Activated T-cell treated with anti-CD3 and anti-CD28 coated beads for 48 hours (primary cell): ENCODE measurements at regions not wholly inside any gene's neighbourhood (a gene's known extent, or its start where the extent isn't known, plus 50 kb on each side); places are given as distances from the start of the nearest gene placed in this dataset.

Experiments
- DNase-seq: peaks from one replicate; pipeline ENCODE4 v3.0.0-alpha.2; 2020; ENCODE audit warnings: low read depth

DNA sequence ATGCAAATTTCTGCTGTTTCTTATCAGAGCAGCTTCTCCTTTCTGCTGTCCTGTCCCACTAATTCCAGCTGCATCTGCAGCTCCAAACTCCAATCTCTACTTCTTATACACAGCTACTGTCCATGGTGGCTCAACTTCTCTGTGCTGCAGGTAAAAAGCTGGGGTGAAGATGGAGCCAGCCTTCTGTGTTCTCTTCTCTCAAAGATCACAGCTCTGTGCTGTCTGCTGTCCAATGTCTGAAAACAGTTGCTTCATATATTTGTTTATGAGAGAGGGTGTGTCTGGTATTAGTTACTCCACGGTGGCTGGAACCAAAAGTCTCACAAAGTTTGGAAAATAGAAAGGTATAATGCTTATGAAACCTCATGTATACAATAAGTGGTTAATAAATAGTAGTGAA, 445.8 kb upstream of the TBX3 start:
- DNase-seq = no peak

DNA sequence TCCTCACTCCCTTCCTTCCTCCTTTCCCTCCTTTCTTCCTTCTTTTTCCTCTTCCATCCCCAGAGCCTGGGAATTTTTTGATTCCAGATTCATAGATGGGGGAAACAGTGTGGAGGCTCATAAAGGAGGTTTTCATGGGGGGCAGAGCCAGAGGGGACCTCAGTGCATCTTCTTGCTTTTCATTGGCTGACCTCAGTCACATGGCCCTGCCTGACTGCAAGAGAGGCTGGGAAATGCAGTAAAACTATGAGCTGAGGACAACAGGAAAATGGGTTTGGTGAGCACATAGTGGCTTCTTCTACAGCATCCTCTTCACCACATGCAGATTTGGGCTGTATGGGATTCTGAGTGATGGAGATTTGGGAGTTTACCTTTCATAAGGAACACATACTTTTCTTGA, 437.1 kb upstream of the TBX3 start:
- no peak for DNase-seq

DNA sequence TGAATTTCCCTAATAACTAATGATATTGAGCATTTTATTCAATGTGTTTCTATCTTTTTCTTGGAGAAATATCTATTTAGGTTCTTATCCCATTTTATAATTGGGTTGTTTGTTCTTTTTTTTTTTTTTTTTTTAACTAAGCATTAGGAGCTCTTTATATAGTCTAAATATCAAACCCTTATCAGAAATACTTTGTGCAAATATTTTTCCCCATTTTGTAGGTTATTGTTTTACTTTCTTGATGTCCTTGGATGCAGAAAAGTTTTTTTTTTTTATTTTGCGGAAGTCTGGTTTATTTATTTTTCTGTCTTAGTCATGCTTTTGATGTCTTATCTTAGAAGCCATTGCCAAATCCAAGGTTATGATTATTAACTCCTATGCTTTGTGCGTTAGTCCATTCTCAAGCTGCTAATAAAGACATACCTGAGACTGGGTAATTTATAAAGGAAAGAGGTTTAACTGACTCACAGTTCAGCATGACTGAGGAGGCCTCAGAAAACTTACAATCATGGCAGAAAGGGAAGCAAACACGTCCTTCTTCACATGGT, 434.3 kb upstream of the TBX3 start:
- DNase-seq = no peak

DNA sequence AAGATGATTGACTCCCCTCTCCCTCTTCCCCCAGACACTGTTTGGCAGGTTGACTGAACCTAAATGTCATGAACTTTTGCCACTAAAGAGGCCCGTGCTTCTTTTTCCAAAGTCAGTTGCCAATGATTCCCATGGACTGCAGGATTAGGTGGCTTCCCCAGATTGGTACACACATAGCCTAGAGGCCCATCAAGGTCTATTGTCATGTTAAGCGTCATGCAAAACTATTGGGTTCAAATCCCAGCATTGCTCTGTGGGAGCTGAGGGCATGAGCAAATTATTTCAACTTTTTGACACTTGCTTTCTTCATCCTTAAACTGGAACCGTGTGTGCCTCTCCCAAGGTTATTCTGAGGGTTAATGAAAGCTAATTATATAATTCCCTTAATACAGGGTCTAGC, 430.2 kb upstream of the TBX3 start:
- no peak for DNase-seq

DNA sequence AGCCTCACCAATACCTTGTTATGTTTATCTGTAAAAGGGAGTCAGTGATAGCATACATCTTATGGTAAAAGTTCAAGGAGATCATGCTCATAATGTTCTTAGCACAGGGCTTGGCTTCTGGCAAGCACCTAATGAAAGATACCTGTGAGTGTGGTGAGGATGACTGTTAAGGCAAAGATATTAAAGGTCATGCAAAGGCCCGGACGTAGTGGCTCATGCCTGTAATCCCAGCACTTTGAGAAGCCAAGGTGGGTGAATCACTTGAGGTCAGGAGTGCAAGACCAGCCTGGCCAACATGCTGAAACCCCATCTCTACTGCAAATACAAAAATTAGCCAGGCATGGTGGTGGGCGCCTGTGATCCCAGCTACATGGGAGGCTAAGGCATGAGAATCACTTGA, 425.9 kb upstream of the TBX3 start:
- no peak for DNase-seq

DNA sequence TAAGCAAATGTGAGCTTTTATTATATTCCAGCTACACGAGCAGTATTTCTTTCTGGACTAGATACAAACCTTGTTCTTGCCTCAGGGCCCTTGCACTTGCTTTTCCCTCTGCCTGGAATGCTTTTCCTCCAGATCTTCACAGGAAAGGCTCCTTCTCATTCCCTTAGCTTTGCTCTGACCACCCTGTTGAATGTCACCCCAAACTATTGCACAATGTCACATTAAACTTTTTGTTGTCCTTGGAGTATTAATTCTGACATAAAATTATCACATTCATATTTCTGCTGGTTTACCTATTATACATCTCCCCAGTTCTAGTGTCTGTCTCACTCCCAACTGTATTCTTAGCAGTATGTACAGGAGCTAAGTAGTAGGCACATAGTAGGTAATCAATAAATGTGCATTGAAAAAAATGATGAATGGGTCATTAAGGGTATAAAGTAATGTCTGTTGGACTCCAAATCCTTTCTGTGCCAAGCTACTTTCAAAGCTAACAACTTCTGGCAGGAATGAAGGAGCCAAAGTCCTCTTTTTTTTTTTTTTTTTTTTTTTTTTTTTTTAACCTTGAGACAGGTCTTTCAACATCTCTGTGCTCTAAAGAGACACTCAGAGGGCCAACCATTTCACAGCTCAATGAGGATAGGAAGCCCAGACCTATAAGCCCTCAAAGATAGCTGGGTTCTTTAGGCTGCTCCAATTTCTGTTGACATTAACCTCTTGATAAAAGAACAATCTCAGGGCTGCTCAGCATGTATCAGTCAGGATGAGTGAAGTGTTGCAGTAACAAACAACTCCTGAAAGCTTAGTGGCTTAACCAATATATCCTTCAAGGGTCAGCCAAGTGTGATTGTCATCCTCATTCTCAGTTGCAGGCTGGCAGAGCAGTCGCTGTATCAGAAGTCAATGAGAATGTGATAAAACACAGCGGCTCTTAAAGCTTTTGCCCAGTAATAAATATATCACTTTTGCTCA, 424.4 kb upstream of the TBX3 start:
- DNase-seq = no peak

DNA sequence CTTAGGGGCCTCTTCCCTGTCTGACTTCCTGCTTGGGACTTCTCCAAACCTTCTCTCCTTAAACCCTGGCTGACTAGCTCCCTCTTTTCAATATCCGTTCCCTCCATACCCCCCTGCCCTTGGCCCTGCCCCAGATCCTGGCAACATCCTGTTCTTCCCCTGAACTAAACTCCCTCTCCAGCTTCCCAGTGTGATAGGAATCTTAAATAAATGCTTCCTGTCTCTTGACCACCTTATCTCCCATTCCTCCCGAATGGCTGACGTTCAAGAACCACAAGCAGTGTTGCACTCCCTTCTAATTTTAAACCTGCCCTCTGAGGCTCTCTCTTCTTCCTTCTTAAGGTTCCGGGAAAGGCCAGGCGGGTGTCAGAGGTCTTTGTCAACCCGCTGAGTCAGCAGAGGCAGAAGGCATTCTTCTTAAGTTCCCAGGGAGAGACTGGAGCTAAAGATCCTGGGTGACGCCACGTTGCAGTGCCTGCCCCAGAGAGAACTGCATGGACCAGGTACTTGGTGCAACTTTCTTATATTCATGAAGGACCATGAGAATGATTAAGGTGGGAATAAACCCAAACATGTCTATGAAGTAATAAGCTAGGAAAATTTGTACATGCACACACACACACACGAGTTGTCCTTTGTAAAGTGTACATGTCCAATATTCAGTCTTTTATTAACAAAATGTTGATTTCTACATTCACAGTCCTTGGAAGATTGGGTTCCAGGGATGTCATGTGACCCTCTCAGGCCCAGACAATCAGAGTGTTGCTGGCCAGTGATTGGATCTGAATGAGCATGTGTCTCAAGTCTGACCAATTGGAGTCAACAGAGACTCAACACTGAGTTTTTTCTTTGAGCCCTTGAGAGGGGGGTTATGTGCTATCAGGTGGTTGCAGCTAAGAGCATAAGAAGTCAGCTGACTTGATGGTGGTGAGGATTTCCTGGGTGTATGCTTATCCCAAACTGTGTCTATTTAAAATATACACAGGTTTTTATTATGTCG, 420.2 kb upstream of the TBX3 start:
- DNase-seq = no peak

DNA sequence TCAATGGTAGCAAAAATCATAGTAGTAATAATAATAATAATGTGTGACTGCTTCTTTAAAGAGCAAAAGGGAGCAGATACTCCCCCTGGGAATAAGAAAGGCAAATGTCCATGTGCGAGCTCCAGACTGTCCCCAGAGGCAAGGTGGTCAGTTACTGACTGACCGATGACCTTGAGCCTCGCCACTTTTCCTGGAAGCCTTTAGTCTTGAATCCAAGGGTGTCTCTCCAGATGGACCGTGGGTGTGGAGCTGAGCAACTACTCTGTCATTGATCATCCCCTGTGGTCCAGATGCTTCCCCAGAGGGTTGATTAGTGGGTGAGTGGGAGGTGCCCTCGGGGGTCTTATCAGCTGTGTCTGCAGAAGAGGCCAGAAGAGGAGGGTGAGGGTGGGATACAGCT, 418.5 kb upstream of the TBX3 start:
- DNase-seq = no peak

DNA sequence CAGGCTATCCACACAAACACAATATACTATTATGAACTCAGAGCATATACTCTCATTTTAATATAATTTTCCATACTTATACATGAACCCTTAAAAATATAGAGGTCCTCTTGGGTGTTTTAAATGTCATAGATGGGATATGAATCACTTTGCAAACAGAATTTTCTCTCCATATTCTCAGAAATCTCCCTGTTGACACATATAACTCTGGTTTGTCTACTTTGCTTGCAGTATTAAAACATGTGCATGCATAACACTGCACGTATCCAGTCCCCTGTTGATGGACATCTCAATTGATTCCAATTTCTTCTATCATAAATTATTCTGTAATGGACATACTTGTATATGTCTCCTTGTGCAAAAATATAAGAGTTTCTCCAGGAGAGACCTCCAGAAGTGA, 417.5 kb upstream of the TBX3 start:
- DNase-seq = no peak

DNA sequence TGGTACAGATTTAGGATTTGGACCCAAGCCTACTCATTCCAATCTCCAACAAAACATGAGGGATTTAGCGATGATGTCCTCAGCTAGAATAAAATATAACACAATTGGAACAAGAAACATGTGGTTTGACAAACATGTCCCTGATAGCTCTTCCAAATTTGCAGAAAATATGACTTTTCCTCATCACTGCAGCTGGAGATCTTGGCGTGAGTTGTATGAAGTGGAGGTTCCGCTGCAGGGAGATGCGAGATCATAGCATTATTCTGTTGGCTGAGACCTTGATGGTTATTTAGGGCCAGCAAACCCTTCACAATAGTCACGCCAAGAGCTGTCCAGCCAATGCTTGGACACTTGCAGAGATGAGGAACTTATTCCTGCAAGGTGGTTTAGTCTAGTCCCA, 413.4 kb upstream of the TBX3 start:
- no peak for DNase-seq

DNA sequence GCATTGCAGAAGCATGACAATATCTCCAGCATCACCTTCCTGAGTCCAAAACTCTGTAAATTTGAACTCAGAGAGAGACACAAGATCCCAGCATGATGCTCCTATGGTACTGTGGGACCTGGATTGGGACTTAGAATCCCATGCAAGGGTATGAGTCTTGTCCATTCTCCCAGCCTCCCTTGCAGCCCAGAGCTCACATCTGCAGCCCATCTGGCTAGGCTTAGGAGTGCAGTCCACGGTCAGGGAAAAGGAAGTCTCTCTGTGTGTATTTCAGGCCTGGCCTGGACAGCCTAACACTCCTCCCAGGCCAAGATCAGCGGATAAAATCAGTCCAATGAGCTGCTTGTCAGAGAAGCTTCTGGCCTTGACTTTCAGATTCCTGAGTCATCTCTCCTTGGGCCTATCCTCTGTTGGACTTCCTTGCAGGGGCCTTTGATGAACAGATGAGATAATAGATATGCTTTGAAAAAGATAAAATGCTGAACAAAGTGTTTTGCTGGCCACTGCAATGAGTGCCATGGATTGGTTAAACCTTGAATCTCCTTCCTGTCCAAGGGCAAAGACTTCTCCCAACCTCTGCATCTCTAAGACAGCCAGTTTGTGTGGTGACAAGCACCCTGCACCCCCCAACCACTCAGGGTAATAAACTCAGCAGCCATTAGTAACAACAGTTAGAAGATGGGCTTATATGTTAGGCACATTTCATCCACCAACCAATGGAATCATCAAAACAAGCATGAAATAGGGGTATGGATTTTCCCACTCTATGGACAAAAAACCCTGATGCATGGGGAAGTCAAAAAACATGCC, 412.8 kb upstream of the TBX3 start:
- DNase-seq = no peak

DNA sequence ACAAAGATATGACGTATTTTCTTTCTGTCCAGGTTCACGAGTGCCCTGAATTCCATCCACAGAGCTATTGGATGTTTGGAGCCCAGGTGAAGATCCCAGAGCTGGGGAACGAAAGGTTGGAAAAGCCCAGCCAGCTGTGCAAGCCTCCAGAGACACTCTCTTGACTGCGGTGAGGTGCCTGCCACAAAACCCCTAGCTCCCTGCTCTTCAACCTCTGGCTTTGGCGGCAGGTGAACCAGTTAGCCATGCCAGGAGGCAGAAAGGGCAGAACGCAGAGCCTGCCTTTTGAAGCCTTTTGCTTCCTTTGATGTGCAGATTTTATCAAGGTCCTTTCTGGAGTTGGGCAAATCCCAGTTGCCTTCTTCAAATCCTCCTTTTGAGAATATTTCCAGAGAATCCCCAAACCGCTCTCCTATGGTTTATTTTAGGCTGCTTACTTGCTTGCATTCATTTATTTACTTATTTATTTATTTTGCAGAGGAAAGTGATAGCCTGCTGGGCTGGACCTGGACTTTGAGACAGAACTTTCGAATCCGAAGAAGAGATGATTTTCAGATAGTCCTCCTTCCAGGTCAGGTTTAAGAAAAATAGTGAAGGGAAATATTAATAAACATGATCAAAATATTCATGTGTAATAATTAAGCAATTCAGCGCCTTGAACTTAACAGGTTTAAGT, 411.2 kb upstream of the TBX3 start:
- no peak for DNase-seq

DNA sequence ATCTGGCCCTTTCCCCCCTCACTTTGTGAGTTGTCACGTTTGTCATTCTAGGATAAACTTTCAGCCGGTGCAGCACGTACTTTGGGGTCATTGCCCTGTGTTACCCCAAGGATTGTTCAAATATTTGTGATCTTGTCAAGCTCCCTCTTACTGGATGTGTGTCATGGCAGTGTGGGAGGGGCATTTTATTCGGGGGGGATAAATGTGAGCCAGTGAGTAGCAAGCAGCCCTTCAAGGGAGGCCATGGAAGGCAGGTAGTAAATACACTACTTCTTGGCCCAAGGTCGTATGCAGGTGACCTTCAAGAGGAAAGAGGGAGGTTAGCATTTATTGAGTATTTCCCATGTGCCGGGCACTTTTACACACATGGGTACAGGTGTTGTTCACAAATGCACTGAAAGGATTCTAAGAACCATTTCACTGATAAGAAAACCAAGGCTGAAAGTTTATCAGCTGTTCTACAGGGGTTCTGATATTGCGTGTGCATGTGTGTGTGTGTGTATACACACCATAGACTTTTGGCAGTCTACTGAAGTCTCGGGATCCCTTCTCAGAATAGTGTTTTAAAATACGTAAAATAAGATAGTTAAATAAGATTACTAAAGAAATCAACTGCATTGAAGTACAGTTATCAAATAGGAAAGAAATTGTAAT, 410.3 kb upstream of the TBX3 start:
- DNase-seq = no peak

DNA sequence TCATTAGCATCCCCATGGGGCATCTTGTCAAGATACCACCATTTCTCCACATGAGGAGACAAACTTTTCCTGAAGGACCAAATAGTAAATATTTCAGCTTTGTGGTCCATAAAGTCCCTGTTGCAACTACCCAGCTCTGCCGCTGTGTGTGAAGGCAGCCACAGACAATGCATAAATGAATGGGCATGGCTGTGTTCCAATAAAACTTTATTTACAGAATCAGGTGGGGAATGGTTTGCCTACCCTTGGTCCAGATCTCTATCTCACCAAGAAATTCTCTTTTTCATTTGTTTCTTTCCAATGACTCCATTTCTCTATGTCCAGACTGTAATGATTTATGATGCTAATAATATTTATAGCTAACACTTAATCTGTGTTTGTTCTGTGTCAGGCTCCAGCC, 409.3 kb upstream of the TBX3 start:
- DNase-seq = no peak

DNA sequence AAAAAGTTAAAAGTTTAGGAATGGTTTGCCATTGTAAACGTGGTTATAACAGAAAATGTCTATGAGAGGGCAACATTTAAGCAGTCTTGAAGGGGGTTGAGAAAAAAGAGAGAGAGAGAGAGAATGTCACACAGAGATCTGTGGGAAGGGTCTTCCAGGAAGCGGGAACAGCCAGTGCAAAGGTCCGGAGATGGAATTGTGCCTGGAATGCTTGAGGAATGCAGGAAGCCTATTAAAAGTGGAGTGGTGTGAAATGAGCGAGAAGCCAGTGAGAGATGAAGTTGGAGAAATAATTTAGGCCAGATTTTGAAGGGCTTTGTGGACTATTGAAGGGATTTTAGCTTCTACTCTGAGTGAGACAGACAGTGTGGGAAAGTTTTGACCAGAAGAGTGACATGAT, 406.8 kb upstream of the TBX3 start:
- no peak for DNase-seq

DNA sequence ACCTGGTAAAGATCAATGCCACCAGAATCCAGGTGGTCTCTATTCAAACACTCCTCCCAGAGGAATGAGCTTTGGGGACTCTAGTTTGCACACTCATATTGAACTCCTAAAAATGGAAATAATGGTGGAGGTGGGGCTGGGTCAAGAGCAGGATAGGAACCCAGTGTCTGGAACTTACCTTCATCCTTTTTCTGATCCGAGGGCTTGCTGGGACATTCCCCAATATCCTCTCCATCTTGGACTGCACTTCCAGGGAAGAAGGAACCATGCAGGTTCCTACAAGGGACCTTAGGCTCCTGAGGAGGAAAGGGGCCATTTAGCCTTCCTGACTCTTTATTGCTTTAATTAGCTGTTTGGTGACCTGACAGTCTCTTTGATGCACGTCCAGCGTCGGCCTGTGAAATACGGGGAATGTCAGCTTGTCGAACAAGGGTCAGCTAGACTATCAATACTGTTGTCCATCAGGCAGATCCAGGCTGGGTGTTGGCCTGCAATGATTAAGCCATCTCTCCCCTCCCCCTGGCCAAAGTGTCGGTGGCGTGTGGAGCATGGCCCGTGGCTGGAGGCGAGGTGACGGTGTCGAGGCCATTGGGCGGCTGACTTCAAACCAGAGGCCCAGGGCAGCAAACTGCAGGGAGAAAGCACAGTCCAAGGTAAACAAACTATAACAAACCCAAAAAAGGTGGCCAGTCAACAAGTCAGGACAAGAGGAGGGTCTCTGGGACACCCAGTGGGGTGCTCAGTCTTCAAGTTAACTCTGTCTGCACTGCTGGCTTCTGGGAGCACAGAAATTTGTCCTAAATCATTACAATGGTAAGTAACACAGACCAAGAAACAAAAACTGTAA, 405.2 kb upstream of the TBX3 start:
- no peak for DNase-seq

DNA sequence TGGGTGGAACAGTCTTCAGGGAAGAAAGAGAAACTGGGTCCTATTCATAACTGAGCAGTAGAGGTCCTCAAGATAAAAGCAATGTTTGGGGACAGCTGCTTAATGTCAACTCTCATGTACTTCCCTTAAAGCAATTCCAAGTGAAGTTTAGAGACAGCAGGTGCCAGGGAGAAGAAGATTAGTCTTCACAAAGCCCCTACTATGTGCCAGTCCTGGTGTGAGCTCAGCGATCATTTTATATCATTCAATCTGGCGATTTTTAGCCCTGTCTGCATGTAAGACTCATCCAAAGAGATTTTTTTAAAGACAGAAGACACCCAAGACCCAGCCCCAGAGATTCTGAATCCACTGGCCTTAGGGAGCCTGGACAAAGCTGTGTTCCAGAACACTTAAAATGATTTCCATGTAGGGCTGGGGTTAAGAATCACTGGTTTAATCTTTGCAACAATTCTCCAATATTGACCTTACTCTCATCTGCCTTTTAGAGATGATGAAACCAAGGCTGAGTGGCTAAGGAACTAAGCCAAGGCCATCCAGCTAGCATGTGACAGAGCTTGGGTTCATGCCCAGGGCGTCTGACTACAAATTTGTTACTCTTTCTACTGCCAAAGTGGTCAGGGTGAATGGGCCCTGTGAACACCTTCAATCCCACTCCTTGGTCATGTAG, 404.5 kb upstream of the TBX3 start:
- no peak for DNase-seq

DNA sequence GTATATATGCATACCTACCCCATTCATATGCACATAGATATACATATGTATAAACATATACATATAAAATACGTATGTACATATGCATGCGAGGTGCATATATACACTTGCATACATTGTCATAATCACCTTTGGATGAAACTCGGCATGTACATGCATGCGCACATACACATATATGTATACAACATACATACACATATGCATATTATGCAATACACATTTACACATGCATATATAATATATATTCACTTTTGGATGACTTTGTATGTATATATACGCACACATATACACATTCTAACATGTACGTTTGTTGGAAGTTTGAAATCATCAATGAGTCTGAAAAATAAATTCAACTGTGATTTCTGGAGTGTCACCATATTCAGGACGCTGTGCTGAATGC, 401.6 kb upstream of the TBX3 start:
- DNase-seq = no peak

DNA sequence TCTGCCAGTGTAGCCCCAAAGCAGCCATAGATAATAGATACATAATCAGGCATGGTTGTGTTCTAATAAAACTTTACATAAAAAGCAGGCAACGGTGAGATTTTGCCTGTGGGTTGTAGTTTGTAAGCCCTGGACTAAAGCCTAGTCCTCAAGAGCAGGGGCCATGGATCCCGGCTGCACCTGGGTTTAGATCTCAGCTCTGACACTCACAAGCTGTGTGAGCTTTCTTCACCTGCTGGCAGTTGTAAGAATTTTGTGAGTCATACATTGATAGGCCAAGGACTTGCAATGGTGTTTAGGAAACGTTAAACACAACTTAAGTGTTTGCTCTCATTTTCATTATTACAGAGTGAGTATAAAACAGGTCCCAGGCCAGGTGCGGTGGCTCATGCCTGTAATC, 395.8 kb upstream of the TBX3 start:
- no peak for DNase-seq
